ENCODE measurements at regions not wholly inside any gene's neighbourhood (a gene's known extent, or its start where the extent isn't known, plus 50 kb on each side); places are given as distances from the start of the nearest gene placed in this dataset.

GRCh38 chr6:125658759-125659431 lies 90.5 kb upstream of the HEY2 start:
- DNase-seq (ENCODE audit: low spot score) = no peak

GRCh38 chr6:125659887-125660286 lies 89.5 kb upstream of the HEY2 start:
- DNase-seq (ENCODE audit: low spot score) = no peak

GRCh38 chr6:125662296-125662695 lies 87.1 kb upstream of the HEY2 start:
- no peak for DNase-seq (ENCODE audit: low spot score)

GRCh38 chr6:125665295-125665814 lies 84.1 kb upstream of the HEY2 start:
- DNase-seq (ENCODE audit: low spot score) = no peak

GRCh38 chr6:125667326-125667725 lies 82.1 kb upstream of the HEY2 start:
- no peak for DNase-seq (ENCODE audit: low spot score)

- no peak for DNase-seq (ENCODE audit: low spot score)
These were observed 81.4 kb upstream of the HEY2 start for GRCh38 chr6:125668071-125668470.

- no peak for DNase-seq (ENCODE audit: low spot score)
These were observed 78.9 kb upstream of the HEY2 start for GRCh38 chr6:125670568-125670967.

GRCh38 chr6:125671323-125671722 lies 78.1 kb upstream of the HEY2 start:
- no peak for DNase-seq (ENCODE audit: low spot score)

GRCh38 chr6:125674230-125674629 lies 75.2 kb upstream of the HEY2 start:
- DNase-seq (ENCODE audit: low spot score) = no peak

- DNase-seq (ENCODE audit: low spot score) = no peak
These were observed 70.8 kb upstream of the HEY2 start for GRCh38 chr6:125678601-125679000.

GRCh38 chr6:125679128-125679527 lies 70.3 kb upstream of the HEY2 start:
- DNase-seq (ENCODE audit: low spot score) = no peak

- no peak for DNase-seq (ENCODE audit: low spot score)
These were observed 69.8 kb upstream of the HEY2 start for GRCh38 chr6:125679651-125680050.

GRCh38 chr6:125682939-125683338 lies 66.5 kb upstream of the HEY2 start:
- DNase-seq (ENCODE audit: low spot score) = no peak

GRCh38 chr6:125688138-125688537 lies 61.3 kb upstream of the HEY2 start:
- DNase-seq (ENCODE audit: low spot score) = no peak

- DNase-seq (ENCODE audit: low spot score) = no peak
These were observed 56.0 kb upstream of the HEY2 start for GRCh38 chr6:125693480-125693879.

- no peak for DNase-seq (ENCODE audit: low spot score)
These were observed 49.8 kb upstream of the HEY2 start for GRCh38 chr6:125699591-125699990.
